ENCODE measurements at regions not wholly inside any gene's neighbourhood (a gene's known extent, or its start where the extent isn't known, plus 50 kb on each side); places are given as distances from the start of the nearest gene placed in this dataset.

- intact Hi-C loops (cut with DNase I) = no loop called here
- TF ChIP-seq, protein P1, sequence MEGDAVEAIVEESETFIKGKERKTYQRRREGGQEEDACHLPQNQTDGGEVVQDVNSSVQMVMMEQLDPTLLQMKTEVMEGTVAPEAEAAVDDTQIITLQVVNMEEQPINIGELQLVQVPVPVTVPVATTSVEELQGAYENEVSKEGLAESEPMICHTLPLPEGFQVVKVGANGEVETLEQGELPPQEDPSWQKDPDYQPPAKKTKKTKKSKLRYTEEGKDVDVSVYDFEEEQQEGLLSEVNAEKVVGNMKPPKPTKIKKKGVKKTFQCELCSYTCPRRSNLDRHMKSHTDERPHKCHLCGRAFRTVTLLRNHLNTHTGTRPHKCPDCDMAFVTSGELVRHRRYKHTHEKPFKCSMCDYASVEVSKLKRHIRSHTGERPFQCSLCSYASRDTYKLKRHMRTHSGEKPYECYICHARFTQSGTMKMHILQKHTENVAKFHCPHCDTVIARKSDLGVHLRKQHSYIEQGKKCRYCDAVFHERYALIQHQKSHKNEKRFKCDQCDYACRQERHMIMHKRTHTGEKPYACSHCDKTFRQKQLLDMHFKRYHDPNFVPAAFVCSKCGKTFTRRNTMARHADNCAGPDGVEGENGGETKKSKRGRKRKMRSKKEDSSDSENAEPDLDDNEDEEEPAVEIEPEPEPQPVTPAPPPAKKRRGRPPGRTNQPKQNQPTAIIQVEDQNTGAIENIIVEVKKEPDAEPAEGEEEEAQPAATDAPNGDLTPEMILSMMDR (IDR thresholded peaks at IDR 0.05) = no peak
- TF ChIP-seq POLR2AphosphoS5 (IDR thresholded peaks at IDR 0.05) (no peak), EP300 (IDR thresholded peaks at IDR 0.05) (no peak), POLR2A (IDR thresholded peaks at IDR 0.05; ENCODE audit: low read depth) (no peak)
- WGBS = 43% methylated on average over 2 of the region's 2 CpGs
Measured at GRCh38 chr9:107407675-107408074, 81.9 kb downstream of the KLF4 start.

GRCh38 chr9:107405511-107405910, 84.1 kb downstream of the KLF4 start:
- H3K36me3 ChIP-seq = no peaks in the 10 kb centered on the region
- H3K27ac ChIP-seq (replicated peaks in 1 of 4) = no peak overlapping the region
- DNase-seq (ENCODE audit: extremely low spot score) = no peak
- H3K9me3 ChIP-seq = no peaks in the 10 kb centered on the region
- WGBS = 92% methylated on average over 6 of the region's 6 CpGs
- no peaks in the 10 kb centered on the region for H3K27me3 ChIP-seq
- TF ChIP-seq POLR2AphosphoS5 (IDR thresholded peaks at IDR 0.05) (no peak), EP300 (IDR thresholded peaks at IDR 0.05) (no peak), POLR2A (IDR thresholded peaks at IDR 0.05; ENCODE audit: low read depth) (no peak)
- TF ChIP-seq, protein P1 (IDR thresholded peaks at IDR 0.05) = no peak
- intact Hi-C loops (cut with DNase I) = no loop called here
- H3K4me3 ChIP-seq = no peak overlapping the region
- peaks cover 0 to 7% (median 2%) of the 10 kb centered on the region in 4 donors for H3K4me1 ChIP-seq

More at GRCh38 chr9:107407675-107408074, 81.9 kb downstream of the KLF4 start:
- no peaks in the 10 kb centered on the region for H3K36me3 ChIP-seq
- no peak overlapping the region for H3K27ac ChIP-seq (replicated peaks in 1 of 4)
- H3K9me3 ChIP-seq = no peaks in the 10 kb centered on the region
- no peaks in the 10 kb centered on the region for H3K27me3 ChIP-seq
- H3K4me1 ChIP-seq = peaks cover 0 to 7% (median 2%) of the 10 kb centered on the region in 4 donors
- H3K4me3 ChIP-seq = no peak overlapping the region
- DNase-seq (ENCODE audit: extremely low spot score) = no peak

GRCh38 chr9:107404736-107405135, 84.8 kb downstream of the KLF4 start:
- Histone ChIP-seq H3K9me3 (no peaks in the 10 kb centered on the region), H3K36me3 (no peaks in the 10 kb centered on the region), H3K27me3 (no peaks in the 10 kb centered on the region), H3K27ac (replicated peaks in 1 of 4) (no peak overlapping the region), H3K4me1 (peaks cover 0 to 7% (median 2%) of the 10 kb centered on the region in 4 donors), H3K4me3 (no peak overlapping the region)
- TF ChIP-seq EP300 (IDR thresholded peaks at IDR 0.05) (no peak), POLR2AphosphoS5 (IDR thresholded peaks at IDR 0.05) (no peak), POLR2A (IDR thresholded peaks at IDR 0.05; ENCODE audit: low read depth) (no peak)
- TF ChIP-seq, protein P1 (IDR thresholded peaks at IDR 0.05) = no peak
- no peak for DNase-seq (ENCODE audit: extremely low spot score)
- intact Hi-C loops (cut with DNase I) = no loop called here
- 78% methylated on average over 8 of the region's 8 CpGs for WGBS

DNA sequence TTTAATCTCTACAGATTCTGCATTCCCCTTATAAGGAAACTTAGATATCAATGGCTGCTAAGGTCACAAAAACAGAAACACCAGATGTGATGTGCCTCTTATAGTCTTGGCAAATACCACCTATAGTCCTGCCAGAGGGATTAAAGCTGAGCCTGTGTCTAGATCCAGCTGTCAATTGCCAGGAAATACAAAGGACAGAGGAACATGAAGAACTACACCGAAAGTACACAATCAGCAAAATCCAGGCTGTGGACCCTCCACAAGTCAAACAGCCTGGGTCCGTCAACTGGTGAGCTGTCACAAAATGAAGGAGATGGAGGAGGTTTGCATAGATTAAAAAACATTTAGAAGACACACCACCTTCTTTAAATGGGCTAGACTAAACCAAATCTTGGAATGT, 85.4 kb downstream of the KLF4 start:
- WGBS = 29% methylated on average over 2 of the region's 2 CpGs

More for the DNA sequence above, 85.4 kb downstream of the KLF4 start:
- Histone ChIP-seq H3K4me3 (no peak overlapping the region), H3K27ac (replicated peaks in 1 of 4) (no peak overlapping the region), H3K27me3 (no peaks in the 10 kb centered on the region), H3K4me1 (peaks cover 0 to 7% (median 2%) of the 10 kb centered on the region in 4 donors), H3K36me3 (no peaks in the 10 kb centered on the region), H3K9me3 (no peaks in the 10 kb centered on the region)
- TF ChIP-seq POLR2AphosphoS5 (IDR thresholded peaks at IDR 0.05) = no peak
- TF ChIP-seq, protein P1 (IDR thresholded peaks at IDR 0.05) = no peak
- no peak for DNase-seq (ENCODE audit: extremely low spot score)
- intact Hi-C loops (cut with DNase I) = no loop called here

Data from esophagus muscularis mucosa (tissue), 4 donors.